Nephron (organoid): ENCODE measurements at regions not wholly inside any gene's neighbourhood (a gene's known extent, or its start where the extent isn't known, plus 50 kb on each side); places are given as distances from the start of the nearest gene placed in this dataset.

Experiments used
- H3K27ac Mint-ChIP-seq, 3 experiments: 2 replicates each; pipeline ENCODE4 v1.8.0; 2020; ENCODE audit warnings: mixed read lengths in 3 of 3, mild to moderate bottlenecking in 2 of 3, moderate library complexity in 1 of 3
- H3K27me3 Mint-ChIP-seq: 2 replicates; pipeline ENCODE4 v1.8.0; 2021; ENCODE audit warnings: low read depth, mild to moderate bottlenecking, moderate library complexity, mixed read lengths
- H3K36me3 Mint-ChIP-seq: 2 replicates; pipeline ENCODE4 v1.8.0; 2020; ENCODE audit warnings: low read depth, mixed read lengths
- H3K4me1 Mint-ChIP-seq: 2 replicates; pipeline ENCODE4 v1.8.0; 2020; ENCODE audit warnings: mixed read lengths
- H3K4me3 Mint-ChIP-seq, 3 experiments: 2 replicates each; pipeline ENCODE4 v1.8.0; 2020; ENCODE audit warnings: mild to moderate bottlenecking in 3 of 3, mixed read lengths in 3 of 3, moderate library complexity in 2 of 3
- H3K9me3 Mint-ChIP-seq: 2 replicates; pipeline ENCODE4 v1.8.0; 2020; ENCODE audit warnings: mixed read lengths
- CTCF ChIP-seq, 3 experiments: fragments of 200-600 bp; sonication (generic); IDR thresholded peaks; one replicate each; pipeline ENCODE4 v1.5.0; 2021; ENCODE audit warnings: antibody characterized with exemption in 3 of 3; ENCODE audit not compliant: unreplicated experiment in 3 of 3

GRCh38 chr12:14126692-14127091 is 145.3 kb upstream of the GRIN2B start:
- no peaks in the 10 kb centered on the region for H3K36me3 Mint-ChIP-seq
- no peak for TF ChIP-seq CTCF (IDR thresholded peaks at IDR 0.05; ENCODE audit: unreplicated experiment in 3 of 3)
- peaks cover 10% of the 10 kb centered on the region for H3K9me3 Mint-ChIP-seq
- H3K4me3 Mint-ChIP-seq, result no peak overlapping the region
- H3K27me3 Mint-ChIP-seq, result peaks cover 3% of the 10 kb centered on the region
- no peaks in the 10 kb centered on the region for H3K4me1 Mint-ChIP-seq
- H3K27ac Mint-ChIP-seq, result no peak overlapping the region

GRCh38 chr12:14129611-14130195 is 148.3 kb upstream of the GRIN2B start:
- peaks cover 3% of the 10 kb centered on the region for H3K27me3 Mint-ChIP-seq
- H3K9me3 Mint-ChIP-seq, result no peaks in the 10 kb centered on the region
- no peaks in the 10 kb centered on the region for H3K36me3 Mint-ChIP-seq
- TF ChIP-seq CTCF (IDR thresholded peaks at IDR 0.05; ENCODE audit: unreplicated experiment in 3 of 3), result no peak
- H3K4me1 Mint-ChIP-seq, result no peaks in the 10 kb centered on the region
- H3K4me3 Mint-ChIP-seq, result no peak overlapping the region
- no peak overlapping the region for H3K27ac Mint-ChIP-seq

GRCh38 chr12:14135996-14136395 is 154.6 kb upstream of the GRIN2B start:
- H3K9me3 Mint-ChIP-seq, result no peaks in the 10 kb centered on the region
- H3K27ac Mint-ChIP-seq, result no peak overlapping the region
- no peak overlapping the region for H3K4me3 Mint-ChIP-seq
- H3K4me1 Mint-ChIP-seq, result peaks cover 13% of the 10 kb centered on the region
- no peak for TF ChIP-seq CTCF (IDR thresholded peaks at IDR 0.05; ENCODE audit: unreplicated experiment in 3 of 3)
- H3K36me3 Mint-ChIP-seq, result no peaks in the 10 kb centered on the region
- no peaks in the 10 kb centered on the region for H3K27me3 Mint-ChIP-seq

- Mint-ChIP-seq H3K36me3 (no peaks in the 10 kb centered on the region), H3K9me3 (no peaks in the 10 kb centered on the region), H3K27me3 (no peaks in the 10 kb centered on the region), H3K27ac (no peak overlapping the region), H3K4me1 (peaks cover 13% of the 10 kb centered on the region), H3K4me3 (no peak overlapping the region)
- TF ChIP-seq CTCF (IDR thresholded peaks at IDR 0.05; ENCODE audit: unreplicated experiment in 3 of 3), result peak; percentile 13 to 47 (median 26)
Measured at GRCh38 chr12:14138495-14138894, 157.1 kb upstream of the GRIN2B start.

GRCh38 chr12:14148489-14149270 is 167.3 kb upstream of the GRIN2B start:
- H3K4me3 Mint-ChIP-seq, result no peak overlapping the region
- peaks cover 8% of the 10 kb centered on the region for H3K9me3 Mint-ChIP-seq
- H3K4me1 Mint-ChIP-seq, result no peaks in the 10 kb centered on the region
- no peak overlapping the region for H3K27ac Mint-ChIP-seq
- H3K27me3 Mint-ChIP-seq, result no peaks in the 10 kb centered on the region
- no peaks in the 10 kb centered on the region for H3K36me3 Mint-ChIP-seq
- no peak for TF ChIP-seq CTCF (IDR thresholded peaks at IDR 0.05; ENCODE audit: unreplicated experiment in 3 of 3)

GRCh38 chr12:14153803-14154202 is 172.4 kb upstream of the GRIN2B start:
- Mint-ChIP-seq H3K27ac (no peak overlapping the region), H3K36me3 (no peaks in the 10 kb centered on the region), H3K4me3 (no peak overlapping the region), H3K27me3 (no peaks in the 10 kb centered on the region), H3K4me1 (peaks cover 4% of the 10 kb centered on the region), H3K9me3 (peaks cover 3% of the 10 kb centered on the region)
- no peak for TF ChIP-seq CTCF (IDR thresholded peaks at IDR 0.05; ENCODE audit: unreplicated experiment in 3 of 3)
